ENCODE measurements at regions not wholly inside any gene's neighbourhood (a gene's known extent, or its start where the extent isn't known, plus 50 kb on each side); places are given as distances from the start of the nearest gene placed in this dataset.

- no peak for DNase-seq (ENCODE audit: low read depth)
Observed at GRCh38 chr3:69568951-69569350, 170.3 kb upstream of the MITF start.

- no peak for DNase-seq (ENCODE audit: low read depth)
Observed at GRCh38 chr3:69568458-69568857, 170.8 kb upstream of the MITF start.

- DNase-seq (ENCODE audit: low read depth) = no peak
Observed at GRCh38 chr3:69567710-69568052, 171.6 kb upstream of the MITF start.

- DNase-seq (ENCODE audit: low read depth) = no peak
Observed at GRCh38 chr3:69567023-69567709, 172.1 kb upstream of the MITF start.

- no peak for DNase-seq (ENCODE audit: low read depth)
Observed at GRCh38 chr3:69566275-69566674, 173.0 kb upstream of the MITF start.

- DNase-seq (ENCODE audit: low read depth) = no peak
Observed at GRCh38 chr3:69565316-69565715, 173.9 kb upstream of the MITF start.

- DNase-seq (ENCODE audit: low read depth) = no peak
Observed at GRCh38 chr3:69563981-69564380, 175.3 kb upstream of the MITF start.

- DNase-seq (ENCODE audit: low read depth) = no peak
Observed at GRCh38 chr3:69563151-69563550, 176.1 kb upstream of the MITF start.

GRCh38 chr3:69562020-69562419, 176.1 kb upstream of the FRMD4B start:
- DNase-seq (ENCODE audit: low read depth) = no peak

- no peak for DNase-seq (ENCODE audit: low read depth)
Observed at GRCh38 chr3:69560818-69561217, 174.9 kb upstream of the FRMD4B start.

GRCh38 chr3:69560116-69560515, 174.2 kb upstream of the FRMD4B start:
- DNase-seq (ENCODE audit: low read depth) = no peak

- no peak for DNase-seq (ENCODE audit: low read depth)
Observed at GRCh38 chr3:69558912-69559311, 173.0 kb upstream of the FRMD4B start.

GRCh38 chr3:69554576-69554975, 168.7 kb upstream of the FRMD4B start:
- DNase-seq (ENCODE audit: low read depth) = no peak

GRCh38 chr3:69553888-69554287, 168.0 kb upstream of the FRMD4B start:
- DNase-seq (ENCODE audit: low read depth) = no peak

GRCh38 chr3:69547461-69547880, 161.6 kb upstream of the FRMD4B start:
- no peak for DNase-seq (ENCODE audit: low read depth)

GRCh38 chr3:69542805-69543429, 157.0 kb upstream of the FRMD4B start:
- DNase-seq (ENCODE audit: low read depth) = no peak

- DNase-seq (ENCODE audit: low read depth) = peak; percentile 45
Observed at GRCh38 chr3:69542089-69542804, 156.4 kb upstream of the FRMD4B start.

- DNase-seq (ENCODE audit: low read depth) = peak; percentile 36
Observed at GRCh38 chr3:69541711-69542088, 155.8 kb upstream of the FRMD4B start.

GRCh38 chr3:69540706-69541581, 155.1 kb upstream of the FRMD4B start:
- DNase-seq (ENCODE audit: low read depth) = peak; percentile 42

GRCh38 chr3:69539134-69539533, 153.2 kb upstream of the FRMD4B start:
- no peak for DNase-seq (ENCODE audit: low read depth)

GRCh38 chr3:69538281-69538680, 152.4 kb upstream of the FRMD4B start:
- DNase-seq (ENCODE audit: low read depth) = no peak

- DNase-seq (ENCODE audit: low read depth) = no peak
Observed at GRCh38 chr3:69536306-69537020, 150.6 kb upstream of the FRMD4B start.
